Mesendoderm (in vitro differentiated cells): ENCODE measurements at regions not wholly inside any gene's neighbourhood (a gene's known extent, or its start where the extent isn't known, plus 50 kb on each side); places are given as distances from the start of the nearest gene placed in this dataset.

Experiments
- DNase-seq: peaks from one replicate; pipeline ENCODE4 v3.0.0; 2013
- H2AK5ac ChIP-seq: 2 replicates; pipeline ENCODE4 v1.6.1; 2013; ENCODE audit warnings: low read length, inconsistent platforms
- H2BK120ac ChIP-seq: 2 replicates; pipeline ENCODE4 v1.6.1; 2013; ENCODE audit warnings: low read depth, mild to moderate bottlenecking, low read length, moderate library complexity, mixed read lengths
- H2BK15ac ChIP-seq: replicated peaks from 2 replicates; pipeline ENCODE4 v1.6.1; 2013; ENCODE audit warnings: low read depth, mild to moderate bottlenecking, moderate library complexity
- H2BK5ac ChIP-seq: 2 replicates; pipeline ENCODE4 v1.6.1; 2013; ENCODE audit warnings: low read length, inconsistent platforms
- H3K18ac ChIP-seq: 2 replicates; pipeline ENCODE4 v1.6.1; 2013; ENCODE audit warnings: mild to moderate bottlenecking, low read length, mixed read lengths
- H3K23ac ChIP-seq: one replicate; pipeline ENCODE4 v1.6.1; 2013; ENCODE audit warnings: low read length
- H3K27ac ChIP-seq: 2 replicates; pipeline ENCODE4 v1.5.1; 2013; ENCODE audit warnings: low read depth, mild to moderate bottlenecking, inconsistent platforms, low read length, moderate library complexity
- H3K27me3 ChIP-seq: 2 replicates; pipeline ENCODE4 v1.6.1; 2013; ENCODE audit warnings: low read length, control low read depth, mild to moderate bottlenecking, inconsistent platforms; ENCODE audit not compliant: insufficient read depth, poor library complexity
- H3K36me3 ChIP-seq: 2 replicates; pipeline ENCODE4 v1.6.1; 2013; ENCODE audit warnings: low read length, inconsistent platforms; ENCODE audit not compliant: control insufficient read depth, insufficient read depth
- H3K4ac ChIP-seq: one replicate; pipeline ENCODE4 v1.6.1; 2013; ENCODE audit warnings: low read depth, mild to moderate bottlenecking, low read length, moderate library complexity
- H3K4me1 ChIP-seq: 2 replicates; pipeline ENCODE4 v1.6.1; 2013; ENCODE audit warnings: low read depth, low read length, inconsistent platforms; ENCODE audit not compliant: control insufficient read depth
- H3K4me2 ChIP-seq: 2 replicates; pipeline ENCODE4 v1.6.1; 2013; ENCODE audit warnings: low read length
- H3K4me3 ChIP-seq: 2 replicates; pipeline ENCODE4 v1.5.1; 2013; ENCODE audit warnings: mild to moderate bottlenecking, low read length
- H3K56ac ChIP-seq: one replicate; pipeline ENCODE4 v1.6.1; 2013; ENCODE audit warnings: low read length
- H3K79me1 ChIP-seq: 2 replicates; pipeline ENCODE4 v1.6.1; 2013; ENCODE audit warnings: low read length, inconsistent platforms
- H3K79me2 ChIP-seq: 2 replicates; pipeline ENCODE4 v1.6.1; 2013; ENCODE audit warnings: mild to moderate bottlenecking, low read length; ENCODE audit not compliant: control insufficient read depth, insufficient read depth
- H3K9ac ChIP-seq: 2 replicates; pipeline ENCODE4 v1.6.1; 2013; ENCODE audit warnings: low read length, inconsistent platforms
- H4K5ac ChIP-seq: one replicate; pipeline ENCODE4 v1.6.1; 2013; ENCODE audit warnings: low read length
- H4K8ac ChIP-seq: one replicate; pipeline ENCODE4 v1.6.1; 2013; ENCODE audit warnings: low read depth, mild to moderate bottlenecking, control low read depth, low read length, moderate library complexity
- WGBS: extraction: QIAGEN DNeasy Blood & Tissue Kit; methylation state at CpG from one replicate; pipeline ENCODE4 v1.1.7; 2013; ENCODE audit warnings: low lambda C conversion rate, missing lambda C conversion rate; ENCODE audit not compliant: insufficient coverage; ENCODE audit errors: extremely low coverage; 5-methylcytosine and 5-hydroxymethylcytosine counted together

- no CpG with 5 or more reads among the region's 2 CpGs for WGBS
- H3K4ac ChIP-seq, result no peak overlapping the region
- H3K18ac ChIP-seq, result no peak overlapping the region
- H3K56ac ChIP-seq, result no peak overlapping the region
- no peak for DNase-seq
- no peak overlapping the region for H4K5ac ChIP-seq
- H2AK5ac ChIP-seq, result no peak overlapping the region
- no peaks in the 10 kb centered on the region for H3K4me1 ChIP-seq
- H3K9ac ChIP-seq, result no peak overlapping the region
- H2BK15ac ChIP-seq, result no peak overlapping the region
- no peak overlapping the region for H2BK5ac ChIP-seq
- no peaks in the 10 kb centered on the region for H3K79me2 ChIP-seq
- H3K4me2 ChIP-seq, result no peak overlapping the region
- no peak overlapping the region for H4K8ac ChIP-seq
- H3K23ac ChIP-seq, result no peak overlapping the region
- no peaks in the 10 kb centered on the region for H3K27me3 ChIP-seq
- H3K79me1 ChIP-seq, result no peaks in the 10 kb centered on the region
- no peak overlapping the region for H3K27ac ChIP-seq
- no peaks in the 10 kb centered on the region for H3K36me3 ChIP-seq
- no peak overlapping the region for H2BK120ac ChIP-seq
- no peak overlapping the region for H3K4me3 ChIP-seq
These were observed 112.9 kb upstream of the MLIP start for GRCh38 chr6:53998303-53998702.

- Histone ChIP-seq H3K4me1 (no peaks in the 10 kb centered on the region), H4K5ac (no peak overlapping the region), H3K18ac (no peak overlapping the region), H2AK5ac (no peak overlapping the region), H3K79me1 (no peaks in the 10 kb centered on the region), H3K4ac (no peak overlapping the region), H2BK15ac (no peak overlapping the region), H3K79me2 (no peaks in the 10 kb centered on the region), H4K8ac (no peak overlapping the region), H2BK5ac (no peak overlapping the region), H3K4me2 (no peak overlapping the region), H3K4me3 (no peak overlapping the region), H3K27ac (no peak overlapping the region), H3K23ac (no peak overlapping the region), H2BK120ac (no peak overlapping the region), H3K27me3 (no peaks in the 10 kb centered on the region), H3K56ac (no peak overlapping the region), H3K9ac (no peak overlapping the region), H3K36me3 (no peaks in the 10 kb centered on the region)
- WGBS, result no CpG with 5 or more reads among the region's 8 CpGs
- DNase-seq, result no peak
These were observed 112.0 kb upstream of the MLIP start for GRCh38 chr6:53999088-53999755.

- Histone ChIP-seq H3K56ac (no peak overlapping the region), H2BK15ac (peak overlapping the region; percentile 45), H3K9ac (no peak overlapping the region), H3K79me1 (no peaks in the 10 kb centered on the region), H3K36me3 (no peaks in the 10 kb centered on the region), H3K27ac (no peak overlapping the region), H3K79me2 (no peaks in the 10 kb centered on the region), H3K4ac (no peak overlapping the region), H3K27me3 (no peaks in the 10 kb centered on the region), H2BK5ac (no peak overlapping the region), H3K23ac (no peak overlapping the region), H3K4me3 (no peak overlapping the region), H4K5ac (no peak overlapping the region), H3K4me1 (no peaks in the 10 kb centered on the region), H3K4me2 (no peak overlapping the region), H3K18ac (no peak overlapping the region), H4K8ac (no peak overlapping the region), H2AK5ac (no peak overlapping the region), H2BK120ac (no peak overlapping the region)
- WGBS, result no CpG with 5 or more reads among the region's 1 CpG
- DNase-seq, result no peak
These were observed 109.1 kb upstream of the MLIP start for GRCh38 chr6:54002116-54002515.

GRCh38 chr6:54003316-54003715, 107.9 kb upstream of the MLIP start:
- no peak overlapping the region for H4K8ac ChIP-seq
- H3K4me1 ChIP-seq, result no peaks in the 10 kb centered on the region
- H2BK120ac ChIP-seq, result no peak overlapping the region
- no peaks in the 10 kb centered on the region for H3K79me1 ChIP-seq
- no peak overlapping the region for H3K4me3 ChIP-seq
- H3K27ac ChIP-seq, result no peak overlapping the region
- H2BK5ac ChIP-seq, result no peak overlapping the region
- H3K4ac ChIP-seq, result no peak overlapping the region
- no peak overlapping the region for H2AK5ac ChIP-seq
- no peaks in the 10 kb centered on the region for H3K36me3 ChIP-seq
- H2BK15ac ChIP-seq, result no peak overlapping the region
- H3K18ac ChIP-seq, result peak overlapping the region; percentile 18
- peak; percentile 69 for DNase-seq
- H3K4me2 ChIP-seq, result no peak overlapping the region
- no peaks in the 10 kb centered on the region for H3K27me3 ChIP-seq
- H3K23ac ChIP-seq, result no peak overlapping the region
- H3K56ac ChIP-seq, result no peak overlapping the region
- H3K9ac ChIP-seq, result no peak overlapping the region
- whole genome bisulfite sequencing, result no CpG with 5 or more reads among the region's 1 CpG
- H4K5ac ChIP-seq, result no peak overlapping the region
- no peaks in the 10 kb centered on the region for H3K79me2 ChIP-seq

GRCh38 chr6:54008589-54008988, 102.7 kb upstream of the MLIP start:
- no peak overlapping the region for H2AK5ac ChIP-seq
- H3K4ac ChIP-seq, result no peak overlapping the region
- no peak overlapping the region for H4K5ac ChIP-seq
- H3K36me3 ChIP-seq, result no peaks in the 10 kb centered on the region
- no peak overlapping the region for H3K4me3 ChIP-seq
- no peak overlapping the region for H3K23ac ChIP-seq
- no peak for DNase-seq
- H3K79me2 ChIP-seq, result no peaks in the 10 kb centered on the region
- no peaks in the 10 kb centered on the region for H3K27me3 ChIP-seq
- no peak overlapping the region for H3K18ac ChIP-seq
- no CpG with 5 or more reads among the region's 1 CpG for WGBS
- no peak overlapping the region for H2BK5ac ChIP-seq
- H4K8ac ChIP-seq, result no peak overlapping the region
- H3K56ac ChIP-seq, result no peak overlapping the region
- no peak overlapping the region for H2BK15ac ChIP-seq
- no peaks in the 10 kb centered on the region for H3K4me1 ChIP-seq
- H3K4me2 ChIP-seq, result no peak overlapping the region
- H2BK120ac ChIP-seq, result no peak overlapping the region
- H3K79me1 ChIP-seq, result no peaks in the 10 kb centered on the region
- no peak overlapping the region for H3K27ac ChIP-seq
- H3K9ac ChIP-seq, result no peak overlapping the region

GRCh38 chr6:54009052-54009654, 102.1 kb upstream of the MLIP start:
- no peak overlapping the region for H4K8ac ChIP-seq
- no peak overlapping the region for H4K5ac ChIP-seq
- H2BK5ac ChIP-seq, result no peak overlapping the region
- H3K56ac ChIP-seq, result no peak overlapping the region
- H3K27me3 ChIP-seq, result no peaks in the 10 kb centered on the region
- H3K18ac ChIP-seq, result no peak overlapping the region
- H3K36me3 ChIP-seq, result no peaks in the 10 kb centered on the region
- H3K79me2 ChIP-seq, result no peaks in the 10 kb centered on the region
- H3K79me1 ChIP-seq, result no peaks in the 10 kb centered on the region
- H3K27ac ChIP-seq, result no peak overlapping the region
- no peak overlapping the region for H3K4ac ChIP-seq
- no peak overlapping the region for H3K4me2 ChIP-seq
- no peak overlapping the region for H3K4me3 ChIP-seq
- no peak overlapping the region for H2BK120ac ChIP-seq
- H2AK5ac ChIP-seq, result no peak overlapping the region
- no peaks in the 10 kb centered on the region for H3K4me1 ChIP-seq
- H3K23ac ChIP-seq, result no peak overlapping the region
- DNase-seq, result no peak
- no peak overlapping the region for H2BK15ac ChIP-seq
- no CpG with 5 or more reads among the region's 5 CpGs for WGBS
- H3K9ac ChIP-seq, result no peak overlapping the region
